GM12892 (cell line): ENCODE measurements at regions not wholly inside any gene's neighbourhood (a gene's known extent, or its start where the extent isn't known, plus 50 kb on each side); places are given as distances from the start of the nearest gene placed in this dataset.

ENCODE experiments used
- POLR2A ChIP-seq: IDR thresholded peaks from 2 replicates; pipeline ENCODE4 v1.6.1; 2011; ENCODE audit warnings: low read depth, low read length, control low read depth
- POLR2AphosphoS5 ChIP-seq: IDR thresholded peaks from 2 replicates; pipeline ENCODE4 v1.6.1; 2011; ENCODE audit warnings: low read depth, low read length, control low read depth
- TAF1 ChIP-seq: IDR thresholded peaks from 2 replicates; pipeline ENCODE4 v1.6.1; 2011; ENCODE audit warnings: low read depth, mild to moderate bottlenecking, control low read depth, low read length, borderline replicate concordance

DNA sequence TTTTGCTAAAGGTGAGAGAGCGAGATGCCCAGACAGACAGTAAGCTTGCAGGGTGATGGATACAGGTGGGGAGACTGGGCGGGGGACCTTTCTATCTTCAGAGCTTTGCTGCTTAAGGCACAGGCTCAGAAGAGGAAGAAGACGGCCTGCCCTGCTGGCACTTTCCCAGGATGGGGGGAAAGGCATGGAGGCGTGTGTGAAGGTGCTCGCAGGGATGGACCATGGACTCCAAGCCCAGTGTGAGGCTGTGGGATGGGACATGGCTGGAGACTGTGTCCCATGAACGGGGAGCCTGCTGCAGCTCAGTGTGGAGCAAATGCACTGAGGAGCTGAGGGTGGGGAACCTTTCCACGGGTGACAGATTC, 243.2 kb upstream of the IRX4 start:
- TF ChIP-seq POLR2A: no peak
- TF ChIP-seq POLR2AphosphoS5: no peak
- TF ChIP-seq TAF1: no peak
